ENCODE measurements at regions not wholly inside any gene's neighbourhood (a gene's known extent, or its start where the extent isn't known, plus 50 kb on each side); places are given as distances from the start of the nearest gene placed in this dataset.
"Not testable (repeated sequence)": the region's sequence is repeated elsewhere in the genome, so short reads cannot be mapped to it uniquely, and the experiment has no call there.

DNA sequence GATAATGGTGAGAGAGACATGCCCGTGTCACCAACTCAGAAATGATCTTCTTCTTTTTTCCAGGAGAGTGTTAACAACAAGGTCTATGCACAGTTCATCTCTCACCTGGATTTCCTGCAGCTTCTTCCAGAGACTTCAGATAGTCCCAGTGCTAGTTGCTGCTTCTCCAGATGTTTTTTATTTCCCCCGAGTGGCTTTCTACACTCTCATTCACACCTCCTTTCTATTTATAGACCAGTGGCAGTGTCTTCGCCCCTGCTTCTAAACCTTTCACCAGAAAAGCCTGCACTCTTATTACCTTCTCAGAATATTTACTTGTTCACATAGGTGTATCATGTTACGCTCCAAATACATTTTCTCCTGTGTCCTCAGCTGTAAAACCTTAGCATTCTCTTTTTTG lies 558.8 kb upstream of the CHAC2 start:
- Histone ChIP-seq H3K27ac (ENCODE audit: low read length) (no peak overlapping the region), H3K9ac (ENCODE audit: low read length) (no peak overlapping the region), H3K4me2 (ENCODE audit: low read depth, low read length) (no peak overlapping the region), H4K20me1 (ENCODE audit: insufficient read depth, low read length) (no peaks in the 10 kb centered on the region), H3K9me2 (replicated peaks; ENCODE audit: insufficient read depth, low read length) (no peaks in the 10 kb centered on the region), H3K9me3 (replicated peaks; ENCODE audit: insufficient read depth, low read length) (no peaks in the 10 kb centered on the region), H3K27me3 (replicated peaks; ENCODE audit: insufficient read depth, low read length) (no peaks in the 10 kb centered on the region), H3K4me3 (ENCODE audit: low read length) (no peak overlapping the region), H3K79me2 (ENCODE audit: low read length) (no peaks in the 10 kb centered on the region), H3K36me3 (replicated peaks; ENCODE audit: insufficient read depth, low read length) (no peaks in the 10 kb centered on the region), H3F3A (ENCODE audit: insufficient read depth, low read length) (no peaks in the 10 kb centered on the region), H3K4me1 (ENCODE audit: low read length) (no peaks in the 10 kb centered on the region), H2AFZ (ENCODE audit: low read length) (no peak overlapping the region)
- no peak for DNase-seq
- TF ChIP-seq, protein P1, sequence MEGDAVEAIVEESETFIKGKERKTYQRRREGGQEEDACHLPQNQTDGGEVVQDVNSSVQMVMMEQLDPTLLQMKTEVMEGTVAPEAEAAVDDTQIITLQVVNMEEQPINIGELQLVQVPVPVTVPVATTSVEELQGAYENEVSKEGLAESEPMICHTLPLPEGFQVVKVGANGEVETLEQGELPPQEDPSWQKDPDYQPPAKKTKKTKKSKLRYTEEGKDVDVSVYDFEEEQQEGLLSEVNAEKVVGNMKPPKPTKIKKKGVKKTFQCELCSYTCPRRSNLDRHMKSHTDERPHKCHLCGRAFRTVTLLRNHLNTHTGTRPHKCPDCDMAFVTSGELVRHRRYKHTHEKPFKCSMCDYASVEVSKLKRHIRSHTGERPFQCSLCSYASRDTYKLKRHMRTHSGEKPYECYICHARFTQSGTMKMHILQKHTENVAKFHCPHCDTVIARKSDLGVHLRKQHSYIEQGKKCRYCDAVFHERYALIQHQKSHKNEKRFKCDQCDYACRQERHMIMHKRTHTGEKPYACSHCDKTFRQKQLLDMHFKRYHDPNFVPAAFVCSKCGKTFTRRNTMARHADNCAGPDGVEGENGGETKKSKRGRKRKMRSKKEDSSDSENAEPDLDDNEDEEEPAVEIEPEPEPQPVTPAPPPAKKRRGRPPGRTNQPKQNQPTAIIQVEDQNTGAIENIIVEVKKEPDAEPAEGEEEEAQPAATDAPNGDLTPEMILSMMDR (IDR thresholded peaks at IDR 0.05; ENCODE audit: low read length), result no peak
- no peak for TF ChIP-seq EZH2phosphoT487 (IDR thresholded peaks at IDR 0.05; ENCODE audit: low read length)
- no peak for TF ChIP-seq EZH2 (optimal IDR thresholded peaks at IDR 0.05; ENCODE audit: low read depth, low read length)

GRCh38 chr2:53206226-53206625 lies 561.4 kb upstream of the CHAC2 start:
- H3K27ac ChIP-seq (ENCODE audit: low read length); H3K79me2 ChIP-seq (ENCODE audit: low read length); H3K36me3 ChIP-seq (replicated peaks; ENCODE audit: insufficient read depth, low read length); H3K9me3 ChIP-seq (replicated peaks; ENCODE audit: insufficient read depth, low read length); DNase-seq; H3K4me3 ChIP-seq (ENCODE audit: low read length); H2AFZ ChIP-seq (ENCODE audit: low read length); H3K9me2 ChIP-seq (replicated peaks; ENCODE audit: insufficient read depth, low read length); H3K9ac ChIP-seq (ENCODE audit: low read length); H3K4me2 ChIP-seq (ENCODE audit: low read depth, low read length); H3F3A ChIP-seq (ENCODE audit: insufficient read depth, low read length); H4K20me1 ChIP-seq (ENCODE audit: insufficient read depth, low read length); H3K27me3 ChIP-seq (replicated peaks; ENCODE audit: insufficient read depth, low read length); H3K4me1 ChIP-seq (ENCODE audit: low read length): not testable (repeated sequence)

GRCh38 chr2:53202063-53202462 lies 565.5 kb upstream of the CHAC2 start:
- no peaks in the 10 kb centered on the region for H3K36me3 ChIP-seq (replicated peaks; ENCODE audit: insufficient read depth, low read length)
- no peaks in the 10 kb centered on the region for H3F3A ChIP-seq (ENCODE audit: insufficient read depth, low read length)
- no peaks in the 10 kb centered on the region for H3K9me3 ChIP-seq (replicated peaks; ENCODE audit: insufficient read depth, low read length)
- no peaks in the 10 kb centered on the region for H3K27me3 ChIP-seq (replicated peaks; ENCODE audit: insufficient read depth, low read length)
- no peak overlapping the region for H3K9ac ChIP-seq (ENCODE audit: low read length)
- no peaks in the 10 kb centered on the region for H3K79me2 ChIP-seq (ENCODE audit: low read length)
- H3K4me2 ChIP-seq (ENCODE audit: low read depth, low read length), result no peak overlapping the region
- no peaks in the 10 kb centered on the region for H4K20me1 ChIP-seq (ENCODE audit: insufficient read depth, low read length)
- TF ChIP-seq EZH2phosphoT487 (IDR thresholded peaks at IDR 0.05; ENCODE audit: low read length) (no peak), EZH2 (optimal IDR thresholded peaks at IDR 0.05; ENCODE audit: low read depth, low read length) (no peak)
- TF ChIP-seq, protein P1 (IDR thresholded peaks at IDR 0.05; ENCODE audit: low read length), result no peak
- no peak overlapping the region for H3K4me3 ChIP-seq (ENCODE audit: low read length)
- H3K9me2 ChIP-seq (replicated peaks; ENCODE audit: insufficient read depth, low read length), result no peaks in the 10 kb centered on the region
- H2AFZ ChIP-seq (ENCODE audit: low read length), result no peak overlapping the region
- DNase-seq, result no peak
- no peaks in the 10 kb centered on the region for H3K4me1 ChIP-seq (ENCODE audit: low read length)
- H3K27ac ChIP-seq (ENCODE audit: low read length), result no peak overlapping the region

DNA sequence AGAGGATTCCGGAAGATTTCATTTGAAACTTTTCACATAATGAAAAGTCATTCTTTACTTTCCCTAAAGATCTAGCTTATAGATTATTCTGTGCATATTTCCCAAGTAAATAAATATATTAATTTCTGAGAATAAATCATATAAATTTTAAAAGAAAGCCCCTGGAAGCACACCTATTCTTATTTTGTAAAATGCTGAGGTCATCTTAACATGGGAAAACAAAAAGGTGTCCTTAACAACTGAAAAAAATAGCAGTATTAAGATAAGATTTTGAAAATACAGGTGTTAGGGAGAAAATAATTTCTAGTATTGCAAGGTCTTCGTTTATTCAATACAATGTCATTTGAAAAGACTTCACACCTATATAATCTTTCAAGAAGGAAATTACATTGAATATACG lies 567.5 kb upstream of the CHAC2 start:
- H3K4me3 ChIP-seq (ENCODE audit: low read length), result no peak overlapping the region
- no peak overlapping the region for H3K4me2 ChIP-seq (ENCODE audit: low read depth, low read length)
- TF ChIP-seq, protein P1 (IDR thresholded peaks at IDR 0.05; ENCODE audit: low read length), result no peak
- H3K27ac ChIP-seq (ENCODE audit: low read length), result no peak overlapping the region
- no peaks in the 10 kb centered on the region for H3K4me1 ChIP-seq (ENCODE audit: low read length)
- no peaks in the 10 kb centered on the region for H3K27me3 ChIP-seq (replicated peaks; ENCODE audit: insufficient read depth, low read length)
- no peaks in the 10 kb centered on the region for H3F3A ChIP-seq (ENCODE audit: insufficient read depth, low read length)
- no peak for DNase-seq
- H4K20me1 ChIP-seq (ENCODE audit: insufficient read depth, low read length), result no peaks in the 10 kb centered on the region
- H3K79me2 ChIP-seq (ENCODE audit: low read length), result no peaks in the 10 kb centered on the region
- no peaks in the 10 kb centered on the region for H3K9me3 ChIP-seq (replicated peaks; ENCODE audit: insufficient read depth, low read length)
- no peaks in the 10 kb centered on the region for H3K36me3 ChIP-seq (replicated peaks; ENCODE audit: insufficient read depth, low read length)
- H3K9me2 ChIP-seq (replicated peaks; ENCODE audit: insufficient read depth, low read length), result no peaks in the 10 kb centered on the region
- H2AFZ ChIP-seq (ENCODE audit: low read length), result no peak overlapping the region
- H3K9ac ChIP-seq (ENCODE audit: low read length), result no peak overlapping the region
